ENCODE measurements at regions not wholly inside any gene's neighbourhood (a gene's known extent, or its start where the extent isn't known, plus 50 kb on each side); places are given as distances from the start of the nearest gene placed in this dataset.

DNA sequence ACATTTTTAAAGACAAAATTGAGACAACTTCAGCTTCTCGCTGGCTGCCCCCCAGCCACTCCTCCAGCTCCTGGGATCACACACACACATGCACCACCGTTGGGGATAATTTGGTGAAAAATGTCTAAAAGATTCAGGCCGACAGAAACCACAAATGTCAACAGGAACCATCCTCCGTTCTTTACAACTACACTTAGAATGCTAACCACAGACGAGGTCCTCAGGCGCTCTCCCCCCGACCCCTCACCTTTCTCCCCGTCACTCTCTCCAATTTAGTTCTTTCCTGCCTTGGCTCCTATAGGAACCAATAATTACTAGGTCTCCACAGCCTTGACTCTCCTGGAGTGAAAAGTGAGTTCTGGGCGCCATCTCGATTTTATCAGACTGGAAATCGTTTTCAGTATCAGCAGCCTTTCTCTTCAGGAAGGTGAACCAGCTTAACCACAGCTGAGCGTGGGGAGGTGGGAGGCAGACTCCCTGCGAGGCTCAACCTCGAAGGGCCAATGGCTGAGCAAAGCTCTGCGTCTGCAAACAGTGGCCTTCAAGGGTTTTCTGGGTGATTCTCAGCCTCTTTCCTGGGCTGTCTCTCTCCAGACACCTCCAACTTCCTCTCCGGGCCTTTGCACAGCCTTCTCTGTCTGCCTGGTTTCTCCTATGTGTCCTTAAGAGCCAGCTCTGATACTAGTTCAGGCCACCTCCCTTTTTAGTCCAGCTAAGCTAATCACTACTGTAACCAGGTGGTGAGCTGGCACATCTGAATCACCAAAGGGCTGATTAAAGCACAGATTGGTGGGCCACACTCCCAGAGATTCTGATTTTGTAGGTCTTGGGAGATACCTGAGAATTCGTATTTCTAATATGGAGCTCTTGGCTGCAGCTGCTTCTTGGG, 115.7 kb upstream of the COPS8 start:
- intact Hi-C loops (cut with DNase I, micrococcal nuclease): no loop called here
- H3K4me1 Mint-ChIP-seq (ENCODE audit: low read depth): peaks cover 66% of the 10 kb centered on the region
- no peaks in the 10 kb centered on the region for H3K36me3 Mint-ChIP-seq (ENCODE audit: low read depth)
- peaks cover 47% of the 10 kb centered on the region for H3K4me1 ChIP-seq (ENCODE audit: insufficient read depth, low read length)
- peak overlapping the region; percentile 42 for H3K4me3 ChIP-seq (ENCODE audit: low read length)
- ChIA-PET CTCF (no interaction called here), POLR2A (interaction anchor here (0.7 to 2.0 kb wide), 6 partner anchors 9 to 725 kb away, joined by 3 to 13 read pairs (median 4); partner anchors contain the start of gene COPS8)
- H3K27ac Mint-ChIP-seq: peak overlapping the region; percentile 96
- DNase-seq: peak in 13 of 14 experiments; percentile 13 to 61 (median 41)
- peak overlapping the region; percentile 55 to 87 for H3K27ac ChIP-seq (ENCODE audit: low read depth in 1 of 2, low read length in 2 of 2)
- no peaks in the 10 kb centered on the region for H3K9me3 Mint-ChIP-seq
- ATAC-seq (ENCODE audit: poor library complexity): peak; percentile 39
- H3K27me3 Mint-ChIP-seq: no peaks in the 10 kb centered on the region
- no peaks in the 10 kb centered on the region for H3K36me3 ChIP-seq (ENCODE audit: insufficient read depth, low read length)
- peak overlapping the region; percentile 82 for H3K4me3 Mint-ChIP-seq
- no peak for TF ChIP-seq CTCF (IDR thresholded peaks at IDR 0.05)
- H3K9me3 ChIP-seq (ENCODE audit: control insufficient read depth in 1 of 2, insufficient read depth in 1 of 2, low read length in 2 of 2): peaks cover 0 to 7% of the 10 kb centered on the region in 2 experiments
- no peaks in the 10 kb centered on the region for H3K27me3 ChIP-seq (ENCODE audit: control insufficient read depth in 1 of 2, insufficient read depth in 2 of 2, low read length in 2 of 2)

DNA sequence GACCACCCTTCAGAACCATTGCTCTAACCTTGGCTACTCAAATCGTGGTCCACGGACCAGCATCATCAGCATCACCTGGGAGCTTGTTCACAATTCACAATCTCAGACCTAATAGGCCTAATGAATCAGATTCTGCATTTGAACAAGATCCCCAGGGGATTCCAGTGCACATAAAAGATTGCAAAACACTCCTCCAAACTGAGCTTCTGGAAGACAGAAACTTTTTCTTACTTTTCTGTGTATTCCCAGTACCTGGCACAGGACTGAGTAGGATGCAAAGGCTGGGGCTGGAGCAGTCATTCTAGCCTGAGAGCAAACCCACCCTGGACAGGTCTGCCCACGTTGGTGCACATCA, 115.1 kb upstream of the COPS8 start:
- Mint-ChIP-seq H3K9me3 (no peaks in the 10 kb centered on the region), H3K27me3 (no peaks in the 10 kb centered on the region), H3K4me1 (ENCODE audit: low read depth) (peaks cover 66% of the 10 kb centered on the region), H3K27ac (peak overlapping the region; percentile 96), H3K4me3 (no peak overlapping the region), H3K36me3 (ENCODE audit: low read depth) (no peaks in the 10 kb centered on the region)
- peaks cover 47% of the 10 kb centered on the region for H3K4me1 ChIP-seq (ENCODE audit: insufficient read depth, low read length)
- H3K27ac ChIP-seq (ENCODE audit: low read depth in 1 of 2, low read length in 2 of 2): peak overlapping the region in 1 of 2 donors; percentile 87
- CTCF ChIA-PET: no interaction called here
- POLR2A ChIA-PET: interaction anchor here (1.2 to 2.0 kb wide), 3 partner anchors 15 to 115 kb away, joined by 4 to 13 read pairs (median 5); partner anchors contain the start of gene COPS8
- no peak for TF ChIP-seq CTCF (IDR thresholded peaks at IDR 0.05)
- H3K36me3 ChIP-seq (ENCODE audit: insufficient read depth, low read length): no peaks in the 10 kb centered on the region
- no peak overlapping the region for H3K4me3 ChIP-seq (ENCODE audit: low read length)
- no peak for DNase-seq
- peaks cover 0 to 7% of the 10 kb centered on the region in 2 experiments for H3K9me3 ChIP-seq (ENCODE audit: control insufficient read depth in 1 of 2, insufficient read depth in 1 of 2, low read length in 2 of 2)
- intact Hi-C loops (cut with DNase I, micrococcal nuclease): no loop called here
- no peaks in the 10 kb centered on the region for H3K27me3 ChIP-seq (ENCODE audit: control insufficient read depth in 1 of 2, insufficient read depth in 2 of 2, low read length in 2 of 2)
- no peak for ATAC-seq (ENCODE audit: poor library complexity)

- Mint-ChIP-seq H3K27ac (peak overlapping the region; percentile 96), H3K4me1 (ENCODE audit: low read depth) (peaks cover 61% of the 10 kb centered on the region), H3K9me3 (no peaks in the 10 kb centered on the region), H3K4me3 (no peak overlapping the region), H3K36me3 (ENCODE audit: low read depth) (no peaks in the 10 kb centered on the region), H3K27me3 (no peaks in the 10 kb centered on the region)
- peak overlapping the region in 1 of 2 donors; percentile 34 for H3K27ac ChIP-seq (ENCODE audit: low read depth in 1 of 2, low read length in 2 of 2)
- DNase-seq (peak in 2 of 14 experiments; percentile 22 to 36), ATAC-seq (ENCODE audit: poor library complexity) (no peak)
- TF ChIP-seq CTCF (IDR thresholded peaks at IDR 0.05): no peak
- no peaks in the 10 kb centered on the region for H3K27me3 ChIP-seq (ENCODE audit: control insufficient read depth in 1 of 2, insufficient read depth in 2 of 2, low read length in 2 of 2)
- no peaks in the 10 kb centered on the region for H3K36me3 ChIP-seq (ENCODE audit: insufficient read depth, low read length)
- intact Hi-C loops (cut with DNase I, micrococcal nuclease): no loop called here
- ChIA-PET POLR2A (no interaction called here), CTCF (no interaction called here)
- H3K4me3 ChIP-seq (ENCODE audit: low read length): no peak overlapping the region
- H3K9me3 ChIP-seq (ENCODE audit: control insufficient read depth in 1 of 2, insufficient read depth in 1 of 2, low read length in 2 of 2): peaks cover 0 to 7% of the 10 kb centered on the region in 2 experiments
- H3K4me1 ChIP-seq (ENCODE audit: insufficient read depth, low read length): peaks cover 47% of the 10 kb centered on the region
Observed at GRCh38 chr2:236971131-236971821, 114.4 kb upstream of the COPS8 start.

Measured in CD4-positive, alpha-beta T cell (primary cell).